HepG2 (cell line): ENCODE measurements at regions not wholly inside any gene's neighbourhood (a gene's known extent, or its start where the extent isn't known, plus 50 kb on each side); places are given as distances from the start of the nearest gene placed in this dataset.

Experiments
- ATAC-seq: fragments of 200-7000 bp; cut with Tn5 transposase; 3 replicates; pipeline ENCODE4 v1.9.1; 2020; ENCODE audit warnings: mild to moderate bottlenecking, moderate library complexity
- BruUV-seq: library from RNA; stranded (reverse); fragments of 400-500 nt; replicated peaks from 2 replicates; lab custom pipeline; 2021; lab: Mats Ljungman, UMichigan
- CTCF ChIA-PET: fragments of 300-600 bp; formaldehyde crosslinking; extraction: SDS; loops from one replicate; lab custom pipeline; 2021; ENCODE audit warnings: low total read pairs, inconsistent platforms, low intra/inter-chr PET ratio; lab: Yijun Ruan, JAX
- POLR2A ChIA-PET: fragments of 350-600 bp; sonication (Branson Sonifier 250); formaldehyde crosslinking; loops from one replicate; lab custom pipeline; 2020; ENCODE audit warnings: antibody characterized with exemption, inconsistent platforms; lab: Yijun Ruan, JAX
- DNase-seq: peaks from one replicate; pipeline ENCODE4 v3.0.0-alpha.2; 2015; ENCODE audit warnings: low spot score
- FAIRE-seq: peaks from 3 replicates; lab custom pipeline; 2011; peaks lifted over from hg19 to GRCh38; lab: Jason Lieb, UNC
- H2AFZ ChIP-seq: one replicate; pipeline ENCODE4 v1.6.1; 2011; ENCODE audit warnings: low read length, inconsistent platforms
- H3K27ac ChIP-seq: fragments of 300-600 bp; 3 replicates; pipeline ENCODE4 v1.8.0; 2011; ENCODE audit warnings: mixed run types, mild to moderate bottlenecking, mixed read lengths, low read length, inconsistent platforms; ENCODE audit not compliant: insufficient read depth; ENCODE audit errors: extremely low read length
- H3K27me3 ChIP-seq, 2 experiments: fragments of 200-600 bp in 1 of 2; 2 replicates in 1 of 2; 3 replicates in 1 of 2; pipeline versions ENCODE4 v1.6.0 to v1.8.0; 2011; ENCODE audit warnings: low read length in 2 of 2, mild to moderate bottlenecking in 2 of 2, moderate library complexity in 2 of 2, inconsistent platforms in 1 of 2; ENCODE audit not compliant: insufficient read depth in 2 of 2, control insufficient read depth in 1 of 2
- H3K36me3 ChIP-seq, 2 experiments: fragments of 200-600 bp in 1 of 2; replicated peaks in 1 of 2; 2 replicates in 1 of 2; 3 replicates in 1 of 2; pipeline versions ENCODE4 v1.5.1 to v1.8.0; 2011; ENCODE audit warnings: low read length in 2 of 2, inconsistent platforms in 1 of 2; ENCODE audit not compliant: insufficient read depth in 2 of 2, control insufficient read depth in 1 of 2
- H3K4me1 ChIP-seq: 2 replicates; pipeline ENCODE4 v1.5.1; 2012; ENCODE audit warnings: low read length, inconsistent platforms; ENCODE audit not compliant: insufficient read depth
- H3K4me2 ChIP-seq: 2 replicates; pipeline ENCODE4 v1.6.0; 2011; ENCODE audit warnings: low read depth, low read length, inconsistent platforms
- H3K4me3 ChIP-seq, 3 experiments: fragments of 200-600 bp in 1 of 3; sonication (generic), shearing (Covaris generic) in 1 of 3; replicated peaks in 1 of 3; 2 replicates each; pipeline ENCODE4 v1.5.1; 2011 to 2016; ENCODE audit warnings: low read length in 3 of 3, inconsistent platforms in 2 of 3, low read depth in 2 of 3, mild to moderate bottlenecking in 2 of 3, control low read depth in 1 of 3, mixed read lengths in 1 of 3; ENCODE audit not compliant: insufficient read depth in 1 of 3
- H3K79me2 ChIP-seq: one replicate; pipeline ENCODE4 v1.6.1; 2011; ENCODE audit warnings: low read length, inconsistent platforms; ENCODE audit not compliant: insufficient read depth
- H3K9ac ChIP-seq: 2 replicates; pipeline ENCODE4 v1.6.0; 2011; ENCODE audit warnings: mild to moderate bottlenecking, low read depth, low read length, inconsistent platforms; ENCODE audit not compliant: insufficient read depth
- H3K9me3 ChIP-seq: 2 replicates; pipeline ENCODE4 v1.5.1; 2012; ENCODE audit warnings: mild to moderate bottlenecking, low read length
- H4K20me1 ChIP-seq: 2 replicates; pipeline ENCODE4 v1.6.0; 2011; ENCODE audit warnings: inconsistent platforms, mild to moderate bottlenecking, low read length, moderate library complexity; ENCODE audit not compliant: insufficient read depth
- CREM ChIP-seq, 2 experiments: sonication (generic) in 1 of 2; formaldehyde crosslinking in 1 of 2; IDR thresholded peaks; 2 replicates each; pipeline versions ENCODE4 v1.4.0 to v1.6.1; 2016 to 2020; ENCODE audit warnings: antibody characterized with exemption in 1 of 2, mild to moderate bottlenecking in 1 of 2, missing genetic modification reagents in 1 of 2
- DR1 ChIP-seq: sonication (generic); formaldehyde crosslinking; IDR thresholded peaks from 2 replicates; pipeline ENCODE4 v1.8.0; 2021; ENCODE audit warnings: mild to moderate bottlenecking, missing genetic modification reagents, inconsistent platforms
- EZH2 ChIP-seq: conservative IDR thresholded peaks from 2 replicates; pipeline ENCODE4 v1.6.1; 2012; ENCODE audit warnings: mild to moderate bottlenecking, low read depth, low read length, moderate library complexity
- HOXD1 ChIP-seq: sonication (generic); formaldehyde crosslinking; IDR thresholded peaks from 2 replicates; pipeline ENCODE4 v1.5.0; 2020; ENCODE audit warnings: missing genetic modification reagents
- ISX ChIP-seq: sonication (generic); formaldehyde crosslinking; conservative IDR thresholded peaks from 2 replicates; pipeline ENCODE4 v1.5.0; 2020; ENCODE audit warnings: missing genetic modification reagents
- SETDB1 ChIP-seq: sonication (generic); formaldehyde crosslinking; IDR thresholded peaks from 2 replicates; pipeline ENCODE4 v1.5.1; 2020; ENCODE audit warnings: missing genetic modification reagents, mild to moderate bottlenecking, borderline replicate concordance
- SMAD1 ChIP-seq: sonication (generic); formaldehyde crosslinking; IDR thresholded peaks from 2 replicates; pipeline ENCODE4 v1.4.0; 2020; ENCODE audit warnings: missing genetic modification reagents, low read depth, mild to moderate bottlenecking, borderline replicate concordance
- SRSF1 ChIP-seq: fragments of 200-400 bp; formaldehyde crosslinking; optimal IDR thresholded peaks from 2 replicates; pipeline ENCODE3; 2017; ENCODE audit warnings: mild to moderate bottlenecking, low read depth, low read length, moderate library complexity
- ZBTB38 ChIP-seq: sonication (generic); formaldehyde crosslinking; IDR thresholded peaks from 2 replicates; pipeline ENCODE4 v1.5.1; 2020; ENCODE audit warnings: mild to moderate bottlenecking, missing genetic modification reagents
- ZBTB7A ChIP-seq: sonication (generic); formaldehyde crosslinking; IDR thresholded peaks from 2 replicates; pipeline ENCODE4 v1.8.0; 2022; ENCODE audit warnings: mild to moderate bottlenecking, missing genetic modification reagents
- ZC3H4 ChIP-seq: sonication (generic); formaldehyde crosslinking; IDR thresholded peaks from 2 replicates; pipeline ENCODE4 v1.4.0; 2020; ENCODE audit warnings: missing genetic modification reagents, borderline replicate concordance
- ZNF354B ChIP-seq: sonication (generic); formaldehyde crosslinking; IDR thresholded peaks from 2 replicates; pipeline ENCODE4 v1.8.0; 2022; ENCODE audit warnings: mild to moderate bottlenecking, missing genetic modification reagents
- ZNF446 ChIP-seq: sonication (generic); formaldehyde crosslinking; IDR thresholded peaks from 2 replicates; pipeline ENCODE4 v1.5.0; 2020; ENCODE audit warnings: mild to moderate bottlenecking, missing genetic modification reagents
- ZSCAN12 ChIP-seq: sonication (generic); formaldehyde crosslinking; IDR thresholded peaks from 2 replicates; pipeline ENCODE4 v1.9.0; 2021; ENCODE audit warnings: mild to moderate bottlenecking, missing genetic modification reagents
- WGBS: methylation state at CpG from one replicate; pipeline ENCODE4 v1.1.6; 2017; ENCODE audit warnings: low lambda C conversion rate; 5-methylcytosine and 5-hydroxymethylcytosine counted together
- in situ Hi-C: cut with HindIII; loops from 2 replicates; pipeline ENCODE4 v1.10.0; 2017; ENCODE audit warnings: low pct_unique_long_range_greater_than_20kb; ENCODE audit not compliant: extremely low pct_ligation_motif_present
- intact Hi-C: fragments of 100-400 bp; cut with micrococcal nuclease; formaldehyde crosslinking; loops from one replicate; pipeline ENCODE4 v1.10.0; 2022; ENCODE audit not compliant: unreplicated experiment
- TF ChIP-seq, protein P1 (sequence below): sonication (generic); formaldehyde crosslinking; IDR thresholded peaks from 2 replicates; pipeline ENCODE4 v1.8.0; 2022; ENCODE audit warnings: mild to moderate bottlenecking, missing genetic modification reagents
- TF ChIP-seq, protein P2 (sequence below): sonication (generic); formaldehyde crosslinking; IDR thresholded peaks from 2 replicates; pipeline ENCODE4 v1.5.1; 2020; ENCODE audit warnings: mild to moderate bottlenecking, missing genetic modification reagents, moderate library complexity
- TF ChIP-seq, protein P3 (sequence below): IDR thresholded peaks from 2 replicates; pipeline ENCODE4 v1.6.1; 2016; ENCODE audit warnings: missing compliant biosample characterization, missing genetic modification reagents, borderline replicate concordance

DNA sequence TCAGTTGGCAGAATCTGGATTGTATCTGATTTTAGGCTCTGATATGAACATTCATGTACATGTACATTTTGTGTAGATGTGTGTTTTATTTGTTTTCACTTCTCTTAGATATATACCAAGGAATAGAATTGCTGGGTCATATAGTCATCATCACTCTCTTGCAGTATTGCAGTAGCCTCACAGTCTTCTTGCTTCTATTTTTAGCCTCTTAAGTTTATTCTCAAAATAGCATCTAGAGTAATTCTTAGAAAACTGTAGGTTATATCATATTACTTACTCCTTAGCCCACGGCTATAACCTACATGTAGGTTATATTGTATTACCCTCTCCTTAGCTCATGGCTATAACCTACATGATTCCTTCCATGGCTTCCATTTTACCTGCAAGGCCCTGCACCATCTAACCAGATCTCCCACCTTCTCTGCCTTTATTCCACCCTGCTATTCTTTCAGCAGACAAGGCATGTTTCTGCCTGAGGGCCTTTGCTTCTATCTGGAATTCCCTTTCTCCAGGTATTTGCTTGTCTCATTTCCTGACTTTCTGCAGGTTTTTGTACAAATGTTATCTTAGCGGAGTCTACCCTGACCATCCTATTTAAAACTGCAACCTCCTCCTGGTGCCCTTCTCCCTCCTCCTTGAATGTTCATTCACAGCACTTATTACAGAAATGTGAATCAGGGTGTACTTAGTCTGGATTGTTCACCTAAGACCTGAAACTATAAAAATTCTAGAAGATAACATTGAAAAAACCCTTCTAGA is 109.0 kb upstream of the ETV3 start:
- in situ Hi-C loops: no loop called here
- FAIRE-seq (no peak), DNase-seq (no peak), ATAC-seq (no peak)
- CTCF ChIA-PET: no interaction called here
- H3K27me3 ChIP-seq: no peaks in the 10 kb centered on the region
- H3K4me2 ChIP-seq: no peak overlapping the region
- H3K4me3 ChIP-seq: no peak overlapping the region
- H3K9ac ChIP-seq: no peak overlapping the region
- TF ChIP-seq ZC3H4 (CRISPR knock-in tag): no peak
- no peak for TF ChIP-seq ISX
- TF ChIP-seq, protein P1, sequence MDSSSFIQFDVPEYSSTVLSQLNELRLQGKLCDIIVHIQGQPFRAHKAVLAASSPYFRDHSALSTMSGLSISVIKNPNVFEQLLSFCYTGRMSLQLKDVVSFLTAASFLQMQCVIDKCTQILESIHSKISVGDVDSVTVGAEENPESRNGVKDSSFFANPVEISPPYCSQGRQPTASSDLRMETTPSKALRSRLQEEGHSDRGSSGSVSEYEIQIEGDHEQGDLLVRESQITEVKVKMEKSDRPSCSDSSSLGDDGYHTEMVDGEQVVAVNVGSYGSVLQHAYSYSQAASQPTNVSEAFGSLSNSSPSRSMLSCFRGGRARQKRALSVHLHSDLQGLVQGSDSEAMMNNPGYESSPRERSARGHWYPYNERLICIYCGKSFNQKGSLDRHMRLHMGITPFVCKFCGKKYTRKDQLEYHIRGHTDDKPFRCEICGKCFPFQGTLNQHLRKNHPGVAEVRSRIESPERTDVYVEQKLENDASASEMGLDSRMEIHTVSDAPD (CRISPR knock-in tag): no peak
- no peak for TF ChIP-seq SRSF1
- no peak for TF ChIP-seq ZNF354B (CRISPR knock-in tag)
- TF ChIP-seq EZH2: no peak
- TF ChIP-seq SETDB1 (CRISPR knock-in tag): no peak
- TF ChIP-seq HOXD1: no peak
- no peak for TF ChIP-seq CREM (IDR thresholded peaks at IDR 0.05)
- no peak for TF ChIP-seq CREM (CRISPR knock-in tag; IDR thresholded peaks at IDR 0.05)
- TF ChIP-seq, protein P2, sequence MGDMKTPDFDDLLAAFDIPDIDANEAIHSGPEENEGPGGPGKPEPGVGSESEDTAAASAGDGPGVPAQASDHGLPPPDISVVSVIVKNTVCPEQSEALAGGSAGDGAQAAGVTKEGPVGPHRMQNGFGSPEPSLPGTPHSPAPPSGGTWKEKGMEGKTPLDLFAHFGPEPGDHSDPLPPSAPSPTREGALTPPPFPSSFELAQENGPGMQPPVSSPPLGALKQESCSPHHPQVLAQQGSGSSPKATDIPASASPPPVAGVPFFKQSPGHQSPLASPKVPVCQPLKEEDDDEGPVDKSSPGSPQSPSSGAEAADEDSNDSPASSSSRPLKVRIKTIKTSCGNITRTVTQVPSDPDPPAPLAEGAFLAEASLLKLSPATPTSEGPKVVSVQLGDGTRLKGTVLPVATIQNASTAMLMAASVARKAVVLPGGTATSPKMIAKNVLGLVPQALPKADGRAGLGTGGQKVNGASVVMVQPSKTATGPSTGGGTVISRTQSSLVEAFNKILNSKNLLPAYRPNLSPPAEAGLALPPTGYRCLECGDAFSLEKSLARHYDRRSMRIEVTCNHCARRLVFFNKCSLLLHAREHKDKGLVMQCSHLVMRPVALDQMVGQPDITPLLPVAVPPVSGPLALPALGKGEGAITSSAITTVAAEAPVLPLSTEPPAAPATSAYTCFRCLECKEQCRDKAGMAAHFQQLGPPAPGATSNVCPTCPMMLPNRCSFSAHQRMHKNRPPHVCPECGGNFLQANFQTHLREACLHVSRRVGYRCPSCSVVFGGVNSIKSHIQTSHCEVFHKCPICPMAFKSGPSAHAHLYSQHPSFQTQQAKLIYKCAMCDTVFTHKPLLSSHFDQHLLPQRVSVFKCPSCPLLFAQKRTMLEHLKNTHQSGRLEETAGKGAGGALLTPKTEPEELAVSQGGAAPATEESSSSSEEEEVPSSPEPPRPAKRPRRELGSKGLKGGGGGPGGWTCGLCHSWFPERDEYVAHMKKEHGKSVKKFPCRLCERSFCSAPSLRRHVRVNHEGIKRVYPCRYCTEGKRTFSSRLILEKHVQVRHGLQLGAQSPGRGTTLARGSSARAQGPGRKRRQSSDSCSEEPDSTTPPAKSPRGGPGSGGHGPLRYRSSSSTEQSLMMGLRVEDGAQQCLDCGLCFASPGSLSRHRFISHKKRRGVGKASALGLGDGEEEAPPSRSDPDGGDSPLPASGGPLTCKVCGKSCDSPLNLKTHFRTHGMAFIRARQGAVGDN (CRISPR knock-in tag): no peak
- no peak for TF ChIP-seq DR1
- no peak for TF ChIP-seq ZNF446
- no peak for TF ChIP-seq ZSCAN12 (CRISPR knock-in tag)
- no peak for TF ChIP-seq ZBTB38 (CRISPR knock-in tag)
- no peak for TF ChIP-seq ZBTB7A (CRISPR knock-in tag)
- TF ChIP-seq, protein P3, sequence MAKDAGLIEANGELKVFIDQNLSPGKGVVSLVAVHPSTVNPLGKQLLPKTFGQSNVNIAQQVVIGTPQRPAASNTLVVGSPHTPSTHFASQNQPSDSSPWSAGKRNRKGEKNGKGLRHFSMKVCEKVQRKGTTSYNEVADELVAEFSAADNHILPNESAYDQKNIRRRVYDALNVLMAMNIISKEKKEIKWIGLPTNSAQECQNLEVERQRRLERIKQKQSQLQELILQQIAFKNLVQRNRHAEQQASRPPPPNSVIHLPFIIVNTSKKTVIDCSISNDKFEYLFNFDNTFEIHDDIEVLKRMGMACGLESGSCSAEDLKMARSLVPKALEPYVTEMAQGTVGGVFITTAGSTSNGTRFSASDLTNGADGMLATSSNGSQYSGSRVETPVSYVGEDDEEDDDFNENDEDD: no peak
- no peak for TF ChIP-seq SMAD1 (CRISPR knock-in tag)
- no peaks in the 10 kb centered on the region for H4K20me1 ChIP-seq
- H3K4me1 ChIP-seq: peaks cover 21% of the 10 kb centered on the region
- BruUV-seq: no TSS peak
- intact Hi-C loops: loop anchor here (10.0 kb wide), 1 partner anchor 48 kb away; no protein-coding TSS in a partner anchor
- no peaks in the 10 kb centered on the region for H3K79me2 ChIP-seq
- H2AFZ ChIP-seq: no peak overlapping the region
- no peak overlapping the region for H3K27ac ChIP-seq
- POLR2A ChIA-PET: no interaction called here
- H3K9me3 ChIP-seq: no peaks in the 10 kb centered on the region
- H3K36me3 ChIP-seq: no peaks in the 10 kb centered on the region
- WGBS: 84% methylated on average over 2 of the region's 2 CpGs
